H9 (cell line): ENCODE measurements at regions not wholly inside any gene's neighbourhood (a gene's known extent, or its start where the extent isn't known, plus 50 kb on each side); places are given as distances from the start of the nearest gene placed in this dataset.

ENCODE experiments used
- DNase-seq: peaks from one replicate; pipeline ENCODE4 v3.0.0-alpha.2; 2017
- H2AFZ ChIP-seq: one replicate; pipeline ENCODE4 v1.6.1; 2013; ENCODE audit warnings: mild to moderate bottlenecking, low read length, control low read depth, moderate library complexity
- H2AK5ac ChIP-seq: 2 replicates; pipeline ENCODE4 v1.6.1; 2013; ENCODE audit warnings: low read length, control low read depth, mixed read lengths; ENCODE audit not compliant: insufficient read length
- H2BK120ac ChIP-seq: one replicate; pipeline ENCODE4 v1.6.1; 2013; ENCODE audit warnings: low read depth, mild to moderate bottlenecking, low read length, control low read depth, inconsistent platforms; ENCODE audit not compliant: poor library complexity, severe bottlenecking
- H2BK12ac ChIP-seq: 2 replicates; pipeline ENCODE4 v1.6.1; 2013; ENCODE audit warnings: low read length, control low read depth, mixed read lengths, low read depth; ENCODE audit not compliant: insufficient read length
- H2BK15ac ChIP-seq: 2 replicates; pipeline ENCODE4 v1.6.1; 2013; ENCODE audit warnings: low read depth, low read length, control low read depth
- H2BK20ac ChIP-seq: one replicate; pipeline ENCODE4 v1.6.1; 2013; ENCODE audit warnings: low read depth, mild to moderate bottlenecking, low read length, control low read depth, inconsistent platforms; ENCODE audit not compliant: poor library complexity, severe bottlenecking
- H2BK5ac ChIP-seq: 2 replicates; pipeline ENCODE4 v1.6.1; 2013; ENCODE audit warnings: low read length, control low read depth, mixed read lengths; ENCODE audit not compliant: insufficient read length
- H3K14ac ChIP-seq: 2 replicates; pipeline ENCODE4 v1.6.1; 2013; ENCODE audit warnings: low read length, control low read depth; ENCODE audit not compliant: insufficient read depth
- H3K18ac ChIP-seq: 2 replicates; pipeline ENCODE4 v1.6.1; 2013; ENCODE audit warnings: low read depth, mild to moderate bottlenecking, mixed read lengths, low read length, control low read depth; ENCODE audit not compliant: insufficient read length
- H3K23ac ChIP-seq: 2 replicates; pipeline ENCODE4 v1.6.1; 2013; ENCODE audit warnings: low read length, control low read depth, mixed read lengths, low read depth; ENCODE audit not compliant: insufficient read length
- H3K23me2 ChIP-seq: 2 replicates; pipeline ENCODE4 v1.6.1; 2013; ENCODE audit warnings: low read depth, mild to moderate bottlenecking, mixed read lengths, low read length, control low read depth; ENCODE audit not compliant: insufficient read length, poor library complexity, severe bottlenecking
- H3K27ac ChIP-seq: 2 replicates; pipeline ENCODE4 v1.5.1; 2013; ENCODE audit warnings: low read length, control low read depth, mixed read lengths, low read depth; ENCODE audit not compliant: insufficient read length
- H3K27me3 ChIP-seq: 2 replicates; pipeline ENCODE4 v1.6.1; 2013; ENCODE audit warnings: low read length, control low read depth, inconsistent platforms; ENCODE audit not compliant: insufficient read depth
- H3K4ac ChIP-seq: 2 replicates; pipeline ENCODE4 v1.6.1; 2013; ENCODE audit warnings: low read depth, mild to moderate bottlenecking, control low read depth, inconsistent platforms, low read length, moderate library complexity
- H3K4me1 ChIP-seq: 2 replicates; pipeline ENCODE4 v1.6.1; 2013; ENCODE audit warnings: low read length, control low read depth, inconsistent platforms; ENCODE audit not compliant: insufficient read depth
- H3K4me2 ChIP-seq: 2 replicates; pipeline ENCODE4 v1.6.1; 2013; ENCODE audit warnings: low read length, control low read depth, mixed read lengths; ENCODE audit not compliant: insufficient read length, insufficient read depth
- H3K56ac ChIP-seq: 2 replicates; pipeline ENCODE4 v1.6.1; 2013; ENCODE audit warnings: low read depth, mild to moderate bottlenecking, mixed read lengths, low read length, control low read depth; ENCODE audit not compliant: insufficient read length
- H3K79me1 ChIP-seq: 2 replicates; pipeline ENCODE4 v1.6.1; 2013; ENCODE audit warnings: low read depth, mild to moderate bottlenecking, moderate library complexity, low read length, control low read depth, inconsistent platforms; ENCODE audit not compliant: insufficient read depth, poor library complexity, severe bottlenecking
- H3K79me2 ChIP-seq: 2 replicates; pipeline ENCODE4 v1.6.1; 2013; ENCODE audit warnings: low read length, control low read depth, inconsistent platforms; ENCODE audit not compliant: insufficient read depth
- H3K9ac ChIP-seq: 2 replicates; pipeline ENCODE4 v1.6.1; 2013; ENCODE audit warnings: low read length, control low read depth, mixed read lengths; ENCODE audit not compliant: insufficient read length; ENCODE audit errors: extremely low read depth
- H3K9me3 ChIP-seq: one replicate; pipeline ENCODE4 v1.6.1; 2013; ENCODE audit warnings: low read depth, low read length, inconsistent platforms; ENCODE audit not compliant: control insufficient read depth
- H3T11ph ChIP-seq: one replicate; pipeline ENCODE4 v1.6.1; 2013; ENCODE audit warnings: mild to moderate bottlenecking, low read length, control low read depth, inconsistent platforms
- H4K20me1 ChIP-seq: one replicate; pipeline ENCODE4 v1.6.1; 2013; ENCODE audit not compliant: control insufficient read depth, insufficient read length, insufficient read depth
- H4K5ac ChIP-seq: 2 replicates; pipeline ENCODE4 v1.6.1; 2013; ENCODE audit warnings: low read depth, mild to moderate bottlenecking, mixed read lengths, low read length, control low read depth; ENCODE audit not compliant: insufficient read length
- H4K8ac ChIP-seq: replicated peaks from 2 replicates; pipeline ENCODE4 v1.6.1; 2013; ENCODE audit warnings: low read length, control low read depth, mixed read lengths, low read depth; ENCODE audit not compliant: insufficient read length
- H4K91ac ChIP-seq: 2 replicates; pipeline ENCODE4 v1.6.1; 2013; ENCODE audit warnings: low read depth, mild to moderate bottlenecking, moderate library complexity, mixed read lengths, low read length, control low read depth; ENCODE audit not compliant: insufficient read length
- H3K27ac Mint-ChIP-seq, 3 experiments: 2 replicates in 2 of 3; 3 replicates in 1 of 3; pipeline ENCODE4 v1.8.0; 2020 to 2021; ENCODE audit warnings: mixed read lengths in 3 of 3, mild to moderate bottlenecking in 1 of 3, moderate library complexity in 1 of 3
- H3K27me3 Mint-ChIP-seq: 2 replicates; pipeline ENCODE4 v1.8.0; 2021; ENCODE audit warnings: low read depth, mild to moderate bottlenecking, moderate library complexity, mixed read lengths
- H3K36me3 Mint-ChIP-seq, 3 experiments: 2 replicates in 2 of 3; 3 replicates in 1 of 3; pipeline ENCODE4 v1.8.0; 2020 to 2021; ENCODE audit warnings: low read depth in 3 of 3, mixed read lengths in 3 of 3; ENCODE audit not compliant: insufficient read depth in 1 of 3
- H3K4me1 Mint-ChIP-seq, 2 experiments: 2 replicates each; pipeline ENCODE4 v1.8.0; 2020; ENCODE audit warnings: mixed read lengths in 2 of 2
- H3K4me3 Mint-ChIP-seq, 2 experiments: 2 replicates in 1 of 2; 3 replicates in 1 of 2; pipeline ENCODE4 v1.8.0; 2020 to 2021; ENCODE audit warnings: mild to moderate bottlenecking in 2 of 2, mixed read lengths in 2 of 2, moderate library complexity in 1 of 2
- H3K9me3 Mint-ChIP-seq, 2 experiments: 2 replicates in 1 of 2; 3 replicates in 1 of 2; pipeline ENCODE4 v1.8.0; 2020; ENCODE audit warnings: mild to moderate bottlenecking in 2 of 2, mixed read lengths in 2 of 2, moderate library complexity in 1 of 2
- WGBS: extraction: QIAGEN DNeasy Blood & Tissue Kit; methylation state at CpG from one replicate; pipeline ENCODE4 v1.1.7; 2013; ENCODE audit warnings: missing lambda C conversion rate, low lambda C conversion rate, mixed read lengths; ENCODE audit not compliant: insufficient read length; ENCODE audit errors: extremely low coverage; 5-methylcytosine and 5-hydroxymethylcytosine counted together
- TF ChIP-seq, protein P1 (sequence below): fragments of 200-600 bp; sonication (generic); conservative IDR thresholded peaks from 3 replicates; pipeline ENCODE4 v1.8.0; 2021; ENCODE audit warnings: antibody characterized with exemption, mild to moderate bottlenecking

DNA sequence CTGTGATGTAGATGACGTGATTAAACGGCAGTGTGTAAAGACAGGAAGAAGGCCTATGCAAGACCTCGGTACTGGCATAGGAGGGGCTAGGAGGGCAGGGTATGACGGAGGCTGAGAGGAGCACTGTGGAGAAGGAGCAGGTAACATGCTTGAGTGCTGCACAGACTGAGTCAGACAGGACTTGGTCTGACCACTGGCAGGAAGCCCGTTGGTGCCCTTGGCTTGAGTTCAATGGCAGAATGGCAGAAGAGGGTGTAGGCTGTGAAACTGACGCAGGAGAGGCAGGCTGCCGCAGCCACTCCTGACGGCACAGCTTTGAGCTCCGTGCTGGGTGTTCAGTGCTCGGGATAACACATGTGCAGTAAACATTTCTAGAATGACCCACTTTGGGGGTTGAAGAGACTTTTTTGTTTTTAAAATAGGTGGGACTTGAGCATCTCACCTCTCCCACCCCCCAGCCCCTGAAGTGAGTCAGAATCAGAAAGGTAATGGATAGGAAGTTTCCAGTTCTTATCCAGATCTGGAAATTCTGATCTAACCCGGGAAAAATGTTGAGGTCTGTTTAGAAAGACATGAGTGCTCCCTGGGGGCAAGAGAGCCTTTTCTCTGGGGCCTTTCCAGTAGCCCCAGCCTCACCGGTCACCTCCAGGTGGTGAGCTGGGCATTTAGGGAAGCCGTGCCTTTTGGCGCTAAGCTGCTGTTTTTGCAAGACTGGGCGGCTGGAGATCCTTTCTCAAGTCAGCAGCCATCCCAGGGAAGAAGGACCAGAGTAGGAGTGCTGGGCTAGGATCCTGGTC is 126.4 kb downstream of the RPLP1 start:
- H3K4me2 ChIP-seq: no peak overlapping the region
- peaks cover 2% of the 10 kb centered on the region; the same call in 1 of the 2 replicates for H3K27me3 Mint-ChIP-seq

More for the DNA sequence above, 126.4 kb downstream of the RPLP1 start:
- Histone ChIP-seq H2BK20ac (no peak overlapping the region), H3K79me2 (no peaks in the 10 kb centered on the region), H3K4me1 (no peaks in the 10 kb centered on the region), H2BK5ac (no peak overlapping the region), H3K18ac (peak overlapping the region; percentile 48), H4K20me1 (no peaks in the 10 kb centered on the region), H3K27ac (no peak overlapping the region), H3K23me2 (no peaks in the 10 kb centered on the region), H2BK15ac (no peak overlapping the region), H3K9me3 (no peaks in the 10 kb centered on the region), H4K5ac (no peak overlapping the region), H3K27me3 (no peaks in the 10 kb centered on the region), H4K91ac (no peak overlapping the region), H3T11ph (no peak overlapping the region), H3K79me1 (no peaks in the 10 kb centered on the region), H2BK12ac (no peak overlapping the region), H2AK5ac (no peak overlapping the region), H2BK120ac (no peak overlapping the region), H3K56ac (no peak overlapping the region), H4K8ac (no peak overlapping the region), H3K23ac (no peak overlapping the region), H3K14ac (peak overlapping the region; percentile 69; the same call in 1 of the 2 replicates), H3K9ac (no peak overlapping the region), H3K4ac (no peak overlapping the region), H2AFZ (no peak overlapping the region)
- Mint-ChIP-seq H3K4me1 (peaks cover 25 to 33% of the 10 kb centered on the region in 2 experiments), H3K9me3 (peaks cover 3 to 7% of the 10 kb centered on the region in 2 experiments; a peak in 3 of 5 replicates), H3K36me3 (peaks cover 0 to 7% (median 0%) of the 10 kb centered on the region in 3 experiments; a peak in 4 of 7 replicates), H3K27ac (no peak overlapping the region), H3K4me3 (no peak overlapping the region)
- DNase-seq: no peak
- TF ChIP-seq, protein P1, sequence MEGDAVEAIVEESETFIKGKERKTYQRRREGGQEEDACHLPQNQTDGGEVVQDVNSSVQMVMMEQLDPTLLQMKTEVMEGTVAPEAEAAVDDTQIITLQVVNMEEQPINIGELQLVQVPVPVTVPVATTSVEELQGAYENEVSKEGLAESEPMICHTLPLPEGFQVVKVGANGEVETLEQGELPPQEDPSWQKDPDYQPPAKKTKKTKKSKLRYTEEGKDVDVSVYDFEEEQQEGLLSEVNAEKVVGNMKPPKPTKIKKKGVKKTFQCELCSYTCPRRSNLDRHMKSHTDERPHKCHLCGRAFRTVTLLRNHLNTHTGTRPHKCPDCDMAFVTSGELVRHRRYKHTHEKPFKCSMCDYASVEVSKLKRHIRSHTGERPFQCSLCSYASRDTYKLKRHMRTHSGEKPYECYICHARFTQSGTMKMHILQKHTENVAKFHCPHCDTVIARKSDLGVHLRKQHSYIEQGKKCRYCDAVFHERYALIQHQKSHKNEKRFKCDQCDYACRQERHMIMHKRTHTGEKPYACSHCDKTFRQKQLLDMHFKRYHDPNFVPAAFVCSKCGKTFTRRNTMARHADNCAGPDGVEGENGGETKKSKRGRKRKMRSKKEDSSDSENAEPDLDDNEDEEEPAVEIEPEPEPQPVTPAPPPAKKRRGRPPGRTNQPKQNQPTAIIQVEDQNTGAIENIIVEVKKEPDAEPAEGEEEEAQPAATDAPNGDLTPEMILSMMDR: no peak
- no CpG with 5 or more reads among the region's 15 CpGs for WGBS
